Iris pigment epithelial cell (primary cell): ENCODE measurements at regions not wholly inside any gene's neighbourhood (a gene's known extent, or its start where the extent isn't known, plus 50 kb on each side); places are given as distances from the start of the nearest gene placed in this dataset.

Experiments used
- DNase-seq: peaks from one replicate; pipeline ENCODE4 v3.0.0-alpha.2; 2011; ENCODE audit warnings: low read depth

DNA sequence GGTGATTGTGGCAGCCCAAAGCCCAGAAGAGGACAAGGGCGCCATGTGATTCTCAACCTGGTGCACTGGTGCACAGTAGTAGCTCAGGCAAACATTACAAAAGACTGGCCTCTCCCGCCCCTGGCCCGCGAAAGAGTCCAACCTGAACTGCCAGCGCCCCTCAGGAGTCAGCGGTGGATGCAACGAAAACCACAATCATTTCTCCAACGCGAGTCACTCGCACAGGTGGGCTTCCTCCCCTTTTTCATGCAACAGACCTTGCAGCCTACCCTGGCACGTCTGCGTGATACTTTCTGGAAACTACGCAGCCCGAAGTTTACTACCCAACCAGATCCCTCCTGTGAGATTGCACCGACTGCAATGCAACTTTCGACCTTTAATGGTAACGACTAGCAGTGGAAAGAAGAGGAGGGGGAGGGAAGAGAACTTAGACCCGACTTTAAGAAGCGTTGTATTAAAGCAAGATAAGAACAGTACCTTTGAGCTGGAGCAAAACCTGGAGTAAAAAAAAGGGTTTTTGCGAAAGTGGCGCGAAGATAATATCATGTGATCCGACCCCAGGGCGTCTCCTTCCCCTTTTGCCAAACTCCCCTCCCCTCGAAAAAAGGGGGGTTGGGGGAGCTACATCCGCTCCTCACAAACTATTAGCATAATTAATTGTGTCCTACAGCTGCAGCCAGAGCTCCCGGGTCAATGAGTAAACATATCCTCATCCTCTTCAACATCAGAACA lies 63.3 kb upstream of the CCDC160 start:
- DNase-seq: no peak

DNA sequence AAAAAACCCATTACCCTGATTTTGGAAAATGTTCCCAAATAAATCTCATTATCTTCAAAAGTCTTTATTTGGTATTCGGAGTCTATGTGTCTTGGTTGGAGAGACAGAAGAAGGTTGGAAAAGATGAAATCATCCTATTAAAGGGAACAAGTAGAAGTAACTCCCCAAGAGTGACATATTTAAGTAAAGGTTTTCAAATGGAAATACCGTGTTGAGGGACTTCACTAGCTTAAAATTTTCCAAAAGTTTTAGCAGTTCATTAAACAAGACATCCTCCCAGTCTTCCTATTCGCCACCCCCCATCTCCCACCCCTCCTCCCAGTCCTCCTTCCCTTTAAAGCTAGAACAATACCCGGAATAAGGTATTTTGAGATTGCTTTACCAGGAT lies 62.7 kb upstream of the CCDC160 start:
- DNase-seq: no peak

GRCh38 chrX:134174859-134175258 lies 62.1 kb upstream of the CCDC160 start:
- no peak for DNase-seq

- no peak for DNase-seq
Measured at GRCh38 chrX:134177527-134177926, 59.5 kb upstream of the CCDC160 start.

GRCh38 chrX:134180601-134181274 lies 56.2 kb upstream of the CCDC160 start:
- DNase-seq: no peak

DNA sequence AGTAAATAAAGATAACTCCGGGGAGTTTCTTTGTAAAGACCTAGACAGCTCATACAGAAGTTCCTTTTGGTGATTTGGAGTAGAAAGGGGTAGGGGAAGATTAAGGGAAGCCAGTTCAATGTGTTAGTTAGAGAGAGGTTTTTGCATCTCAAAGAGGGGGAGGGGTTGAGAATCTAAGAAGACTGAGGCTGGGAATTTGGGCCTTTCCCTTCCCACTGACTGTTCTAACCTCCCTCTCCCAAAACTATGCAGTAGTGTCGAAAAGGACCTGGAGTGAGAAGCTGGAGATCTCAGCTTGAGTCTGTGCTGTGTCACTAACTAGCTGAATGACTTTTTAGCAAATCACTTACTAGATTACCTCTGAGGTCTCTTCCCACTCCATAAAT lies 55.7 kb upstream of the CCDC160 start:
- no peak for DNase-seq

- no peak for DNase-seq
Measured at GRCh38 chrX:134183665-134184064, 53.3 kb upstream of the CCDC160 start.

DNA sequence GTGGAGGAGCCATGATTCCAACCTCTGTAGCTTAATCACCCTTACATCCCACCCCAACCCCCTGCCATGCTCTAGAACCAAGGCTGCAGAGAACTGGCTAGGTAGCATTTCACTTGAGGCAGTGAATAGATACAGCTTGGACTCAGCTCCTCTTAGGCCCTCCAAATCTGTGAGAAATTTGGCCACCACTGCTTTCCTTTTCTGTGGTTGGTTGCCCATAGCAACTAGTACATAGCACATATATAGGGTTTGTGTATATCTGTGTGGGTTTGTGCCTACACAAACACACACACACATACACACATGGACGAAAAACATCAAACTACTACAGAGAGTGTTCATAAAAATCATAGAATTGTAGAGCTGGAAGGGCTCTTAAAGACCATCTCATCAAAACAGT lies 52.0 kb upstream of the CCDC160 start:
- no peak for DNase-seq

- no peak for DNase-seq
Measured at GRCh38 chrX:134186362-134187121, 50.4 kb upstream of the CCDC160 start.
